ENCODE measurements at regions not wholly inside any gene's neighbourhood (a gene's known extent, or its start where the extent isn't known, plus 50 kb on each side); places are given as distances from the start of the nearest gene placed in this dataset.

DNA sequence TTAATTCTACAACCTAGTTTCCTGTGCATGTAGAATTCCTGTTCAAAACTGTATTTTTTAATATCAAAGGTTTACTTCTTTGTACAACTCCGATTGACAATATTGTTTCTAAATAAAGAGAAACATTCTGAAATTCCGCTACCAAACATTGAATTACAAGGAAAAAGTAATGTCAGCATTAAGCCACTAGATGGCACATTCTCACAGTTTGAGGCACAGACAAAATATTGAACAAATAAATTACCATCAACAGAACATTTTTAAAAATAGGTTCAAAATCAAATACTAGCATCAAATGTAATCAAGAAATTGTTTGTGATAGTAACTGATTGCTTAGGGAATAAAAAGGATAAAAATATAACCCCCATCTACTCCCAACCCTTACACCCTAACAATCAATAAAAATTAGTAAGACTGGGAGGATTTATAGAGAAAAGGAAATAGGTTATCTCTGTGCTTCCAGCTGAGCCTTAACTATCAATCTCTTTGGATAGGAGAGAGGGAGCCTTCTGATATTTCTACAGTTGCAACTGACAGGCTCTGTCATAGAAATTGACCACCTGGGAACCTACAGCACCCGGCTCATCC is 86.6 kb upstream of the C7orf33 start:
- ATAC-seq, result no peak
- H3K79me2 ChIP-seq (replicated peaks; ENCODE audit: insufficient read depth), result no peaks in the 10 kb centered on the region
- no peaks in the 10 kb centered on the region for H3K27me3 ChIP-seq (ENCODE audit: insufficient read depth)
- TF ChIP-seq EZH2phosphoT487 (IDR thresholded peaks at IDR 0.05; ENCODE audit: unreplicated experiment) (no peak), STAT1 (IDR thresholded peaks at IDR 0.05; ENCODE audit: unreplicated experiment) (no peak), CREB1 (CRISPR knock-in tag; IDR thresholded peaks at IDR 0.05; ENCODE audit: low read depth) (no peak), ZNF114 (CRISPR knock-in tag; IDR thresholded peaks at IDR 0.05) (no peak), EZH2 (IDR thresholded peaks at IDR 0.05; ENCODE audit: low read depth, unreplicated experiment) (no peak)
- TF ChIP-seq, protein P1, sequence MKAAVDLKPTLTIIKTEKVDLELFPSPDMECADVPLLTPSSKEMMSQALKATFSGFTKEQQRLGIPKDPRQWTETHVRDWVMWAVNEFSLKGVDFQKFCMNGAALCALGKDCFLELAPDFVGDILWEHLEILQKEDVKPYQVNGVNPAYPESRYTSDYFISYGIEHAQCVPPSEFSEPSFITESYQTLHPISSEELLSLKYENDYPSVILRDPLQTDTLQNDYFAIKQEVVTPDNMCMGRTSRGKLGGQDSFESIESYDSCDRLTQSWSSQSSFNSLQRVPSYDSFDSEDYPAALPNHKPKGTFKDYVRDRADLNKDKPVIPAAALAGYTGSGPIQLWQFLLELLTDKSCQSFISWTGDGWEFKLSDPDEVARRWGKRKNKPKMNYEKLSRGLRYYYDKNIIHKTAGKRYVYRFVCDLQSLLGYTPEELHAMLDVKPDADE (IDR thresholded peaks at IDR 0.05), result no peak
- TF ChIP-seq, protein P2, sequence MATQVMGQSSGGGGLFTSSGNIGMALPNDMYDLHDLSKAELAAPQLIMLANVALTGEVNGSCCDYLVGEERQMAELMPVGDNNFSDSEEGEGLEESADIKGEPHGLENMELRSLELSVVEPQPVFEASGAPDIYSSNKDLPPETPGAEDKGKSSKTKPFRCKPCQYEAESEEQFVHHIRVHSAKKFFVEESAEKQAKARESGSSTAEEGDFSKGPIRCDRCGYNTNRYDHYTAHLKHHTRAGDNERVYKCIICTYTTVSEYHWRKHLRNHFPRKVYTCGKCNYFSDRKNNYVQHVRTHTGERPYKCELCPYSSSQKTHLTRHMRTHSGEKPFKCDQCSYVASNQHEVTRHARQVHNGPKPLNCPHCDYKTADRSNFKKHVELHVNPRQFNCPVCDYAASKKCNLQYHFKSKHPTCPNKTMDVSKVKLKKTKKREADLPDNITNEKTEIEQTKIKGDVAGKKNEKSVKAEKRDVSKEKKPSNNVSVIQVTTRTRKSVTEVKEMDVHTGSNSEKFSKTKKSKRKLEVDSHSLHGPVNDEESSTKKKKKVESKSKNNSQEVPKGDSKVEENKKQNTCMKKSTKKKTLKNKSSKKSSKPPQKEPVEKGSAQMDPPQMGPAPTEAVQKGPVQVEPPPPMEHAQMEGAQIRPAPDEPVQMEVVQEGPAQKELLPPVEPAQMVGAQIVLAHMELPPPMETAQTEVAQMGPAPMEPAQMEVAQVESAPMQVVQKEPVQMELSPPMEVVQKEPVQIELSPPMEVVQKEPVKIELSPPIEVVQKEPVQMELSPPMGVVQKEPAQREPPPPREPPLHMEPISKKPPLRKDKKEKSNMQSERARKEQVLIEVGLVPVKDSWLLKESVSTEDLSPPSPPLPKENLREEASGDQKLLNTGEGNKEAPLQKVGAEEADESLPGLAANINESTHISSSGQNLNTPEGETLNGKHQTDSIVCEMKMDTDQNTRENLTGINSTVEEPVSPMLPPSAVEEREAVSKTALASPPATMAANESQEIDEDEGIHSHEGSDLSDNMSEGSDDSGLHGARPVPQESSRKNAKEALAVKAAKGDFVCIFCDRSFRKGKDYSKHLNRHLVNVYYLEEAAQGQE (IDR thresholded peaks at IDR 0.05; ENCODE audit: unreplicated experiment), result no peak
- TF ChIP-seq, protein P3, sequence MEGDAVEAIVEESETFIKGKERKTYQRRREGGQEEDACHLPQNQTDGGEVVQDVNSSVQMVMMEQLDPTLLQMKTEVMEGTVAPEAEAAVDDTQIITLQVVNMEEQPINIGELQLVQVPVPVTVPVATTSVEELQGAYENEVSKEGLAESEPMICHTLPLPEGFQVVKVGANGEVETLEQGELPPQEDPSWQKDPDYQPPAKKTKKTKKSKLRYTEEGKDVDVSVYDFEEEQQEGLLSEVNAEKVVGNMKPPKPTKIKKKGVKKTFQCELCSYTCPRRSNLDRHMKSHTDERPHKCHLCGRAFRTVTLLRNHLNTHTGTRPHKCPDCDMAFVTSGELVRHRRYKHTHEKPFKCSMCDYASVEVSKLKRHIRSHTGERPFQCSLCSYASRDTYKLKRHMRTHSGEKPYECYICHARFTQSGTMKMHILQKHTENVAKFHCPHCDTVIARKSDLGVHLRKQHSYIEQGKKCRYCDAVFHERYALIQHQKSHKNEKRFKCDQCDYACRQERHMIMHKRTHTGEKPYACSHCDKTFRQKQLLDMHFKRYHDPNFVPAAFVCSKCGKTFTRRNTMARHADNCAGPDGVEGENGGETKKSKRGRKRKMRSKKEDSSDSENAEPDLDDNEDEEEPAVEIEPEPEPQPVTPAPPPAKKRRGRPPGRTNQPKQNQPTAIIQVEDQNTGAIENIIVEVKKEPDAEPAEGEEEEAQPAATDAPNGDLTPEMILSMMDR (conservative IDR thresholded peaks at IDR 0.05; ENCODE audit: low read depth in 2 of 2), result peak; percentile 64 to 96
- Mint-ChIP-seq H3K9me3 (no peaks in the 10 kb centered on the region; the same call in 2 of the 3 replicates), H3K4me3 (no peak overlapping the region), H3K36me3 (ENCODE audit: low read depth) (no peaks in the 10 kb centered on the region), H3K27me3 (ENCODE audit: insufficient read depth, low read depth, poor library complexity) (peaks cover 9% of the 10 kb centered on the region), H3K27ac (no peak overlapping the region), H3K4me1 (peaks cover 34% of the 10 kb centered on the region)
- H3F3A ChIP-seq (replicated peaks; ENCODE audit: low read depth), result 0 out of 2 replicates have a peak, but pooled peaks cover 3% of the 10 kb centered on the region
- peak; percentile 52 for DNase-seq (ENCODE audit: low spot score)
- H3K4me3 ChIP-seq, result no peak overlapping the region
- no peaks in the 10 kb centered on the region for H3K36me3 ChIP-seq (ENCODE audit: insufficient read depth)
- no peak overlapping the region for H3K4me2 ChIP-seq
- H3K9me2 ChIP-seq (ENCODE audit: insufficient read depth), result no peaks in the 10 kb centered on the region
- no peaks in the 10 kb centered on the region for H4K20me1 ChIP-seq (replicated peaks; ENCODE audit: insufficient read depth)
- no peak overlapping the region for H2AFZ ChIP-seq
- H3K4me1 ChIP-seq (ENCODE audit: insufficient read depth), result peaks cover 30% of the 10 kb centered on the region
- no peak overlapping the region for H3K27ac ChIP-seq (ENCODE audit: low read depth)
